ENCODE measurements at regions not wholly inside any gene's neighbourhood (a gene's known extent, or its start where the extent isn't known, plus 50 kb on each side); places are given as distances from the start of the nearest gene placed in this dataset.

DNA sequence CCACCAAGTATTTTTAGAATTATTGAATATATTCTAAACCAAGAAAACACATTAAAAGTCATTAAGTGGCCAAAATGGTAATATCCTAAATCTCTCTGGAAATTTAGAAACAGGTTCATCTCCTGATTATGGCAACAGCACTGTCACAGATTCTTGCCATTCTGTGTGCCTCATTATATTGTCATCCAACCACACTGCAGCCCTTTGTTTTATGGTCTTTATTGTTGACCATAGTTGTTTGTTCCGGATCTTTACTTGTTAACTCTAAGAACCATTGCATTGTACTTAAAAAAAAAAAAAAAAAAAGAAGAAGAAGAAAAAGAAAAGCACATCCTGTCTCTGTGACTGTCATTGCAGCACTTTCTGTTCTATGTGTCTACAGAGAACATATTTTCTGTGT lies 822.1 kb upstream of the ADGRL3 start:
- intact Hi-C loops (cut with micrococcal nuclease) = no loop called here
- DNase-seq (peak; percentile 22), ATAC-seq (peak; percentile 86)
- H3K9me3 ChIP-seq (ENCODE audit: low read length) = no peaks in the 10 kb centered on the region
- H3K79me2 ChIP-seq (ENCODE audit: low read length) = no peaks in the 10 kb centered on the region
- no peak overlapping the region for H3K27ac ChIP-seq (ENCODE audit: low read length)
- H2AFZ ChIP-seq (ENCODE audit: low read length) = no peak overlapping the region
- TF ChIP-seq, protein P1, sequence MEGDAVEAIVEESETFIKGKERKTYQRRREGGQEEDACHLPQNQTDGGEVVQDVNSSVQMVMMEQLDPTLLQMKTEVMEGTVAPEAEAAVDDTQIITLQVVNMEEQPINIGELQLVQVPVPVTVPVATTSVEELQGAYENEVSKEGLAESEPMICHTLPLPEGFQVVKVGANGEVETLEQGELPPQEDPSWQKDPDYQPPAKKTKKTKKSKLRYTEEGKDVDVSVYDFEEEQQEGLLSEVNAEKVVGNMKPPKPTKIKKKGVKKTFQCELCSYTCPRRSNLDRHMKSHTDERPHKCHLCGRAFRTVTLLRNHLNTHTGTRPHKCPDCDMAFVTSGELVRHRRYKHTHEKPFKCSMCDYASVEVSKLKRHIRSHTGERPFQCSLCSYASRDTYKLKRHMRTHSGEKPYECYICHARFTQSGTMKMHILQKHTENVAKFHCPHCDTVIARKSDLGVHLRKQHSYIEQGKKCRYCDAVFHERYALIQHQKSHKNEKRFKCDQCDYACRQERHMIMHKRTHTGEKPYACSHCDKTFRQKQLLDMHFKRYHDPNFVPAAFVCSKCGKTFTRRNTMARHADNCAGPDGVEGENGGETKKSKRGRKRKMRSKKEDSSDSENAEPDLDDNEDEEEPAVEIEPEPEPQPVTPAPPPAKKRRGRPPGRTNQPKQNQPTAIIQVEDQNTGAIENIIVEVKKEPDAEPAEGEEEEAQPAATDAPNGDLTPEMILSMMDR (conservative IDR thresholded peaks at IDR 0.05; ENCODE audit: low read depth, low read length) = no peak
- TF ChIP-seq EZH2 (IDR thresholded peaks at IDR 0.05; ENCODE audit: low read length, unreplicated experiment) (no peak), EZH2phosphoT487 (IDR thresholded peaks at IDR 0.05; ENCODE audit: borderline replicate concordance, low read length) (no peak)
- no peak overlapping the region for H3K4me2 ChIP-seq (ENCODE audit: low read length)
- BruUV-seq (replicated peaks) = no TSS peak
- no peaks in the 10 kb centered on the region for H4K20me1 ChIP-seq (ENCODE audit: low read length)
- ChIA-PET CTCF (no interaction called here), POLR2A (ENCODE audit: unreplicated experiment) (no interaction called here)
- no peak overlapping the region for H3K9ac ChIP-seq (ENCODE audit: low read length)
- no peaks in the 10 kb centered on the region for H3K27me3 ChIP-seq (ENCODE audit: low read length)
- H3K4me3 ChIP-seq (ENCODE audit: low read length) = no peak overlapping the region
- no peaks in the 10 kb centered on the region for H3F3A ChIP-seq (ENCODE audit: low read length, unreplicated experiment)
- no peaks in the 10 kb centered on the region for H3K9me2 ChIP-seq (replicated peaks; ENCODE audit: low read length)
- H3K36me3 ChIP-seq (ENCODE audit: low read depth, low read length) = no peaks in the 10 kb centered on the region
- H3K4me1 ChIP-seq (ENCODE audit: insufficient read depth, low read length) = no peaks in the 10 kb centered on the region

DNA sequence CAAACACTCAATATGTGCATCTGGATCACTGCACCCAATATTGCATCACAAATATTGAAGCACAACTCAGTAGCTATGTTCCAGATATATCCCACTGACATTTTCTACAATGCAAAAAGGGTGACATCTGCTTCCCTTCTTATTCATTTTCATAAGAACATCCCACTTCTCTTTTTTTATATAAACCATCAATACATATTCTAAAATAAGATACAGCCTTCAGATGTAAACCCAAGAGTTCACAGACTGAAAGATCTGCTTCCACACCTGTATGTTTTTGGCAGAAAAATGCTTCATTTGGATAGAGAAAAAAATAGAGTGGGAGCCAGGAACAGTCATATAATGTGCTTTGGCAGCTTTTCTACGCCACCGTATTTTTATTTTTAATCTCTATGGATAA lies 815.6 kb upstream of the ADGRL3 start:
- CTCF ChIA-PET = no interaction called here
- no TSS peak for BruUV-seq (replicated peaks)
- ATAC-seq = no peak

DNA sequence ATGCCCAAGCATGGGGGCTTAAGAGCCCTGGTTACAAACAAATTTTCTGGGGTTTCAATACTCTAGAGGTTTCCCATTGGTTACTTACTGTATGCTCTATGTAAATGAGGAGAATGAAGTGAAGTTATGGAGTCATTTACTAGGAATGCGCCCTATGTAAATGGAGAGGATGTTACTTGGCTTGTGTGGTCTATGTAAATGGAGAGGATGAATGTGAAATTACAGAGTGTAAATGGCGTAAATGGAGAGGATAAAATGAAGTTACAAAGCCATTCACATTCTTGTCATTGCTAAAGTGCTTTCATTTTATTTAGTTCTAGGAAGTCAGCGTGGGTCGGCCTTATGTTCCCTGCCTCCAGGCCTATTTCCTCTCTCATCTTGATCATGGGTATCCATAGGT lies 810.5 kb upstream of the ADGRL3 start:
- H3K4me3 ChIP-seq (ENCODE audit: low read length) = no peak overlapping the region
- no TSS peak for BruUV-seq (replicated peaks)
- H2AFZ ChIP-seq (ENCODE audit: low read length) = no peak overlapping the region
- no peaks in the 10 kb centered on the region for H3K36me3 ChIP-seq (ENCODE audit: low read depth, low read length)
- H3K9me2 ChIP-seq (replicated peaks; ENCODE audit: low read length) = 0 out of 2 replicates have a peak, but pooled peaks cover 3% of the 10 kb centered on the region
- no peaks in the 10 kb centered on the region for H3K4me1 ChIP-seq (ENCODE audit: insufficient read depth, low read length)
- ChIA-PET CTCF (no interaction called here), POLR2A (ENCODE audit: unreplicated experiment) (no interaction called here)
- H3K9ac ChIP-seq (ENCODE audit: low read length) = no peak overlapping the region
- H3K79me2 ChIP-seq (ENCODE audit: low read length) = no peaks in the 10 kb centered on the region
- intact Hi-C loops (cut with micrococcal nuclease) = no loop called here
- DNase-seq (no peak), ATAC-seq (no peak)
- no peak overlapping the region for H3K27ac ChIP-seq (ENCODE audit: low read length)
- H4K20me1 ChIP-seq (ENCODE audit: low read length) = no peaks in the 10 kb centered on the region
- H3K27me3 ChIP-seq (ENCODE audit: low read length) = no peaks in the 10 kb centered on the region
- no peaks in the 10 kb centered on the region; the same call in 1 of the 2 replicates for H3K9me3 ChIP-seq (ENCODE audit: low read length)
- no peaks in the 10 kb centered on the region for H3F3A ChIP-seq (ENCODE audit: low read length, unreplicated experiment)
- TF ChIP-seq, protein P1 (conservative IDR thresholded peaks at IDR 0.05; ENCODE audit: low read depth, low read length) = no peak
- TF ChIP-seq EZH2 (IDR thresholded peaks at IDR 0.05; ENCODE audit: low read length, unreplicated experiment) (no peak), EZH2phosphoT487 (IDR thresholded peaks at IDR 0.05; ENCODE audit: borderline replicate concordance, low read length) (no peak)
- H3K4me2 ChIP-seq (ENCODE audit: low read length) = no peak overlapping the region

More for the DNA sequence above, 815.6 kb upstream of the ADGRL3 start:
- no peak for TF ChIP-seq EZH2phosphoT487 (IDR thresholded peaks at IDR 0.05; ENCODE audit: borderline replicate concordance, low read length)
- no peak for TF ChIP-seq EZH2 (IDR thresholded peaks at IDR 0.05; ENCODE audit: low read length, unreplicated experiment)
- TF ChIP-seq, protein P1 (conservative IDR thresholded peaks at IDR 0.05; ENCODE audit: low read depth, low read length) = no peak
- Histone ChIP-seq H2AFZ (ENCODE audit: low read length) (no peak overlapping the region), H3F3A (ENCODE audit: low read length, unreplicated experiment) (no peaks in the 10 kb centered on the region), H3K36me3 (ENCODE audit: low read depth, low read length) (no peaks in the 10 kb centered on the region), H4K20me1 (ENCODE audit: low read length) (no peaks in the 10 kb centered on the region), H3K4me3 (ENCODE audit: low read length) (no peak overlapping the region), H3K79me2 (ENCODE audit: low read length) (no peaks in the 10 kb centered on the region), H3K9ac (ENCODE audit: low read length) (no peak overlapping the region), H3K4me1 (ENCODE audit: insufficient read depth, low read length) (no peaks in the 10 kb centered on the region), H3K27me3 (ENCODE audit: low read length) (no peaks in the 10 kb centered on the region), H3K9me2 (replicated peaks; ENCODE audit: low read length) (no peaks in the 10 kb centered on the region), H3K9me3 (ENCODE audit: low read length) (no peaks in the 10 kb centered on the region; the same call in 1 of the 2 replicates), H3K27ac (ENCODE audit: low read length) (no peak overlapping the region), H3K4me2 (ENCODE audit: low read length) (no peak overlapping the region)
- POLR2A ChIA-PET (ENCODE audit: unreplicated experiment) = no interaction called here
- intact Hi-C loops (cut with micrococcal nuclease) = loop anchor here (5.0 kb wide), 1 partner anchor 72 kb away; no protein-coding TSS in a partner anchor
- DNase-seq = no peak

All from PC-3 (cell line).